NCI-H460 (cell line): ENCODE measurements at regions not wholly inside any gene's neighbourhood (a gene's known extent, or its start where the extent isn't known, plus 50 kb on each side); places are given as distances from the start of the nearest gene placed in this dataset.

Experiments used
- small RNA-seq, 2 experiments: library from RNA; depleted of rRNA; stranded (forward); fragments of <200 nt; gene quantifications; one replicate each; pipeline ENCODE3, GENCODE V24; 2014

Small RNA genes in the stretch of these regions (small RNA-seq; reads per million reads assigned to genes)
- 0 reads per million in 2 experiments for gene MIR5191
- 0 reads per million in 2 experiments for gene RNU6-501P
